Activated T-cell treated with anti-CD3 and anti-CD28 coated beads, Interleukin-2, amount 50 U/mL, for 72 hours (primary cell): ENCODE measurements at regions not wholly inside any gene's neighbourhood (a gene's known extent, or its start where the extent isn't known, plus 50 kb on each side); places are given as distances from the start of the nearest gene placed in this dataset.

Source experiments
- ATAC-seq, 2 donors: fragments of 150-1000 bp; cut with Tn5 transposase; replicated peaks in 1 of 2; 2 replicates each; pipeline ENCODE4 v1.10.0; 2021; ENCODE audit warnings: moderate library complexity in 2 of 2, mild to moderate bottlenecking in 1 of 2
- DNase-seq, 2 donors: peaks; one replicate each; pipeline ENCODE4 v3.0.0; 2021 to 2022; ENCODE audit warnings: mixed read lengths in 1 of 2
- H3K27ac Mint-ChIP-seq: one replicate; pipeline ENCODE4 v1.8.0; 2022; ENCODE audit warnings: mild to moderate bottlenecking, moderate library complexity, mixed read lengths
- H3K27me3 Mint-ChIP-seq: one replicate; pipeline ENCODE4 v1.8.0; 2022; ENCODE audit warnings: low read depth, mixed read lengths
- H3K36me3 Mint-ChIP-seq, 2 donors: one replicate each; pipeline ENCODE4 v1.8.0; 2022; ENCODE audit warnings: mixed read lengths in 2 of 2, mild to moderate bottlenecking in 1 of 2; ENCODE audit not compliant: insufficient read depth in 2 of 2
- H3K4me1 Mint-ChIP-seq: one replicate; pipeline ENCODE4 v1.8.0; 2022; ENCODE audit warnings: low read depth, mixed read lengths
- H3K4me3 Mint-ChIP-seq, 2 donors: one replicate each; pipeline ENCODE4 v1.8.0; 2022; ENCODE audit warnings: mild to moderate bottlenecking in 2 of 2, mixed read lengths in 2 of 2, moderate library complexity in 2 of 2
- H3K9me3 Mint-ChIP-seq, 2 donors: one replicate each; pipeline ENCODE4 v1.8.0; 2022; ENCODE audit warnings: mixed read lengths in 2 of 2

- no peaks in the 10 kb centered on the region for H3K9me3 Mint-ChIP-seq
- H3K4me1 Mint-ChIP-seq: no peaks in the 10 kb centered on the region
- H3K36me3 Mint-ChIP-seq: no peaks in the 10 kb centered on the region
- no peak for ATAC-seq
- no peak for DNase-seq
- H3K27me3 Mint-ChIP-seq: peaks cover 9% of the 10 kb centered on the region
- H3K27ac Mint-ChIP-seq: no peak overlapping the region
- H3K4me3 Mint-ChIP-seq: no peak overlapping the region
These were observed 50.8 kb upstream of the MYLIP start for GRCh38 chr6:16078064-16078463.

GRCh38 chr6:16069671-16070070 is 59.2 kb upstream of the MYLIP start:
- ATAC-seq: no peak
- Mint-ChIP-seq H3K36me3 (no peaks in the 10 kb centered on the region), H3K4me1 (no peaks in the 10 kb centered on the region), H3K27ac (no peak overlapping the region), H3K27me3 (peaks cover 30% of the 10 kb centered on the region), H3K9me3 (no peaks in the 10 kb centered on the region), H3K4me3 (no peak overlapping the region)
- no peak for DNase-seq

GRCh38 chr6:16069222-16069621 is 59.7 kb upstream of the MYLIP start:
- H3K27ac Mint-ChIP-seq: no peak overlapping the region
- no peak overlapping the region for H3K4me3 Mint-ChIP-seq
- peaks cover 31% of the 10 kb centered on the region for H3K27me3 Mint-ChIP-seq
- no peaks in the 10 kb centered on the region for H3K9me3 Mint-ChIP-seq
- H3K36me3 Mint-ChIP-seq: no peaks in the 10 kb centered on the region
- DNase-seq (no peak), ATAC-seq (no peak)
- no peaks in the 10 kb centered on the region for H3K4me1 Mint-ChIP-seq

- no peak overlapping the region for H3K27ac Mint-ChIP-seq
- no peak for ATAC-seq
- DNase-seq: no peak
- H3K36me3 Mint-ChIP-seq: no peaks in the 10 kb centered on the region
- peaks cover 28% of the 10 kb centered on the region for H3K27me3 Mint-ChIP-seq
- H3K9me3 Mint-ChIP-seq: no peaks in the 10 kb centered on the region
- H3K4me3 Mint-ChIP-seq: no peak overlapping the region
- no peaks in the 10 kb centered on the region for H3K4me1 Mint-ChIP-seq
These were observed 61.3 kb upstream of the MYLIP start for GRCh38 chr6:16067568-16067967.

GRCh38 chr6:16064671-16065072 is 64.2 kb upstream of the MYLIP start:
- H3K9me3 Mint-ChIP-seq: no peaks in the 10 kb centered on the region
- H3K36me3 Mint-ChIP-seq: no peaks in the 10 kb centered on the region
- DNase-seq: no peak
- no peak overlapping the region for H3K27ac Mint-ChIP-seq
- H3K4me3 Mint-ChIP-seq: no peak overlapping the region
- H3K4me1 Mint-ChIP-seq: no peaks in the 10 kb centered on the region
- H3K27me3 Mint-ChIP-seq: peaks cover 22% of the 10 kb centered on the region
- ATAC-seq: no peak

GRCh38 chr6:16063580-16063979 is 65.3 kb upstream of the MYLIP start:
- Mint-ChIP-seq H3K4me1 (no peaks in the 10 kb centered on the region), H3K27ac (no peak overlapping the region), H3K27me3 (peaks cover 27% of the 10 kb centered on the region), H3K4me3 (no peak overlapping the region), H3K36me3 (no peaks in the 10 kb centered on the region), H3K9me3 (no peaks in the 10 kb centered on the region)
- ATAC-seq (no peak), DNase-seq (no peak)

- H3K4me1 Mint-ChIP-seq: no peaks in the 10 kb centered on the region
- ATAC-seq: no peak
- DNase-seq: no peak
- H3K27ac Mint-ChIP-seq: no peak overlapping the region
- peaks cover 27% of the 10 kb centered on the region for H3K27me3 Mint-ChIP-seq
- H3K9me3 Mint-ChIP-seq: no peaks in the 10 kb centered on the region
- H3K4me3 Mint-ChIP-seq: no peak overlapping the region
- H3K36me3 Mint-ChIP-seq: no peaks in the 10 kb centered on the region
These were observed 67.1 kb upstream of the MYLIP start for GRCh38 chr6:16061818-16062217.

GRCh38 chr6:16060039-16060438 is 68.8 kb upstream of the MYLIP start:
- peaks cover 16% of the 10 kb centered on the region for H3K27me3 Mint-ChIP-seq
- no peaks in the 10 kb centered on the region for H3K36me3 Mint-ChIP-seq
- ATAC-seq (no peak), DNase-seq (no peak)
- no peaks in the 10 kb centered on the region for H3K9me3 Mint-ChIP-seq
- H3K4me3 Mint-ChIP-seq: no peak overlapping the region
- no peaks in the 10 kb centered on the region for H3K4me1 Mint-ChIP-seq
- H3K27ac Mint-ChIP-seq: no peak overlapping the region

GRCh38 chr6:16059496-16059895 is 69.4 kb upstream of the MYLIP start:
- H3K27me3 Mint-ChIP-seq: peaks cover 12% of the 10 kb centered on the region
- no peak overlapping the region for H3K27ac Mint-ChIP-seq
- ATAC-seq (no peak), DNase-seq (no peak)
- no peaks in the 10 kb centered on the region for H3K36me3 Mint-ChIP-seq
- no peak overlapping the region for H3K4me3 Mint-ChIP-seq
- H3K4me1 Mint-ChIP-seq: no peaks in the 10 kb centered on the region
- no peaks in the 10 kb centered on the region for H3K9me3 Mint-ChIP-seq

- H3K36me3 Mint-ChIP-seq: no peaks in the 10 kb centered on the region
- no peak overlapping the region for H3K27ac Mint-ChIP-seq
- no peak overlapping the region for H3K4me3 Mint-ChIP-seq
- H3K9me3 Mint-ChIP-seq: no peaks in the 10 kb centered on the region
- DNase-seq: no peak
- H3K4me1 Mint-ChIP-seq: no peaks in the 10 kb centered on the region
- ATAC-seq: no peak
- peaks cover 12% of the 10 kb centered on the region for H3K27me3 Mint-ChIP-seq
These were observed 69.9 kb upstream of the MYLIP start for GRCh38 chr6:16058929-16059345.

- no peaks in the 10 kb centered on the region for H3K36me3 Mint-ChIP-seq
- ATAC-seq (no peak), DNase-seq (no peak)
- H3K4me3 Mint-ChIP-seq: no peak overlapping the region
- no peaks in the 10 kb centered on the region for H3K9me3 Mint-ChIP-seq
- peaks cover 12% of the 10 kb centered on the region for H3K27me3 Mint-ChIP-seq
- H3K27ac Mint-ChIP-seq: no peak overlapping the region
- no peaks in the 10 kb centered on the region for H3K4me1 Mint-ChIP-seq
These were observed 70.5 kb upstream of the MYLIP start for GRCh38 chr6:16058201-16058928.

- Mint-ChIP-seq H3K27me3 (peaks cover 6% of the 10 kb centered on the region), H3K9me3 (no peaks in the 10 kb centered on the region), H3K27ac (no peak overlapping the region), H3K4me1 (no peaks in the 10 kb centered on the region), H3K4me3 (no peak overlapping the region), H3K36me3 (no peaks in the 10 kb centered on the region)
- DNase-seq: no peak
- no peak for ATAC-seq
These were observed 71.4 kb upstream of the MYLIP start for GRCh38 chr6:16057446-16057845.

GRCh38 chr6:16056263-16056870 is 72.5 kb upstream of the MYLIP start:
- Mint-ChIP-seq H3K4me3 (no peak overlapping the region), H3K36me3 (no peaks in the 10 kb centered on the region), H3K27ac (no peak overlapping the region), H3K9me3 (no peaks in the 10 kb centered on the region), H3K4me1 (no peaks in the 10 kb centered on the region), H3K27me3 (peaks cover 12% of the 10 kb centered on the region)
- ATAC-seq (no peak), DNase-seq (no peak)

- Mint-ChIP-seq H3K9me3 (no peaks in the 10 kb centered on the region), H3K27me3 (peaks cover 12% of the 10 kb centered on the region), H3K4me1 (no peaks in the 10 kb centered on the region), H3K36me3 (no peaks in the 10 kb centered on the region), H3K4me3 (no peak overlapping the region), H3K27ac (no peak overlapping the region)
- ATAC-seq (no peak), DNase-seq (no peak)
These were observed 73.0 kb upstream of the MYLIP start for GRCh38 chr6:16055852-16056251.
